ENCODE measurements at regions not wholly inside any gene's neighbourhood (a gene's known extent, or its start where the extent isn't known, plus 50 kb on each side); places are given as distances from the start of the nearest gene placed in this dataset.
A peak's percentile ranks its signal among the peaks of the same experiment; 100 is the strongest.

DNA sequence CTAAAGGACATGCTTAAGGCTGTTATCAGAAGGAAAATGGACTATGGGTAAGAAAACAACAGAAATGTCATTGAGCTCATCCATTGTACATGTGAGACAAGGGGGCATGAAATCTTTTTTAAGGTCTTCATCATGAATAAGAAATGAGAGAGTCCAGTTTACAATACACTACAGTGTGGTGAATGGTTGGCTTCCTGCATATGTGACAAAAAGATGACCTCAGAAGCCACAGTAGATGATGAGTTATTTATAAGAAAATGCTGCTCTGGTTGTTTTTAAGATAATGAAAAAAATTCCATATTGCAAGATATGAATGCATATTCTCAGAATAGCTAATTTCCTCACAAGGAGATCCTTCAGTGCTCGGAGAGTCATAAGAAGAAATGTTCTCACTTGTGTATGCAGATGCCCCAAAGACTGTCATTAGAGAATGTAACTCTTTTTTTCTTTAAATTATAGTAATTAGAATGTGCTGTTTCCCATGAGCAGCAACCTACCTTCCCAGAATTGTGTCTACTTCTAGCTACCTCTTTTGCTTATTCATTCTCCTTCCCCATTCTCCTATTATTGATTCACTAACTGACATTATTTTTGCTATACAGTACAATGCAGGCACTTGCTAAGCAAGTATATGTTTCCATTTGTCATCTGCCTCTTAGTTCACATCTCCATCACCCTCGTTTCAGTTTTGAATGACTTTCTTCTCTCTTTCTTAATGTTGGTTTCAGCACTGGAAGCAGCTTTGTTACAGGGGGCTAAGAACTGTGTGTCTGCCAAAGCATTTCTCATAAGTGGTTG is 152.0 kb upstream of the PEX5L start:
- DNase-seq (ENCODE audit: low read depth): no peak

DNA sequence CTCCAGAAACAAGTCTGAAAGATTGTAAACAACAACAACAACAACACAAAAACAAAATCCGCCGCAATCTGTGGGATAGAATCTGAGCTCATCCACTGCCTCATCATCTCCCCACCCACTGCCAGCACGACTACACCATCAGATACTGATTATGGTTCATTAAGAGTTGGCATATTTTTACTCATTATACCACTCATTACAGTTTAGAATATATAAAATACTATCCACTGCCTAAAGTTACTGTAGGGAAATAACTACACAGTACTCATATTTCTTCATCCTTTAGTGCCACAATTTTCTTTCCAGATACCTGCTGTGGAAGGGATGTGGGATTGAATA is 152.5 kb upstream of the PEX5L start:
- DNase-seq (ENCODE audit: low read depth): no peak

DNA sequence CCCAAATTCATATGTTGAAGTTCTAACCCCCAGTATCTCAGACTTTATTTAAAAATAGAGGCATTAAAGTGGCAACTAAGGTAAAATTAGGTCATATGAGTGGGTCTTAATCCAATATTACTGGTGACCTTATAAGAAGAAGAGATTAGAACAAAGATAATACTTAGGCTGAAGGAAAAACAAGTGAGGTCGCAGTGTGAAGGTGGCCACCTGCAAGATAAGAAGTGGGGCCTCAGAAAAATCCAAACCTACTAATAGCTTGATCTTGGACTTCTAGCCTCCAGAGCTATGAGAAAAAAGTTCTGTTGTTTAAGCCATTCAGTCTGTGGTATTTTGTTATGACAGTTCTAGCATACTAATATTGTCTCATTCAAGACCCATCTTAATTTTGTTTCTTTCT is 159.9 kb upstream of the PEX5L start:
- DNase-seq (ENCODE audit: low read depth): no peak

DNA sequence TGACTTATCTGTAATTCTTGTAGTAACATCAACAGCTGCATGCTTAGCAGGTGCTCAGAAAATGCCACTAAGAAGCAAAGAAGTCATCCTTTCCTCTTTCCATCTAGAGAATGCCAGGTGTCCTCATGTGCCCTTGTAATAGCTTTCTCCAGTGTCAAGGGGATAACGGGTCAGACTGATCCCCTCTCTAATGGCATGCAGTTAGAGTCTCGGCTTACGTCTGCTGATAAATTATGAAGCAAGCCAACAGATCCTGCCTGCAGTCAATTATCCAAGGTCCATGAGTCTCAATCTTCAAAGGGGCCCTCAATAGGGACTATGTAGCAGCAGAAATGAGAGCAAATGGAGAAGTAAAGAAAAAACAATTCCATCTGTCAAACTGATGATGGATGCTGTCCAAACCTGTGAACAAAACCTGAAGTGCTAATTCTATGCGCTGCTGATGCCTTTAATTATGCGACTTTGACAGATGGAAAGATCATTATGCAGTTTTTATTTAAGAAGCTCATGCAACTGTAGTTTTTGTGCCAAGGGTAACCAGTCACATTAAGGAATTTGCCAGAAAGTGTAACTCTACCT is 162.8 kb upstream of the PEX5L start:
- no peak for DNase-seq (ENCODE audit: low read depth)

DNA sequence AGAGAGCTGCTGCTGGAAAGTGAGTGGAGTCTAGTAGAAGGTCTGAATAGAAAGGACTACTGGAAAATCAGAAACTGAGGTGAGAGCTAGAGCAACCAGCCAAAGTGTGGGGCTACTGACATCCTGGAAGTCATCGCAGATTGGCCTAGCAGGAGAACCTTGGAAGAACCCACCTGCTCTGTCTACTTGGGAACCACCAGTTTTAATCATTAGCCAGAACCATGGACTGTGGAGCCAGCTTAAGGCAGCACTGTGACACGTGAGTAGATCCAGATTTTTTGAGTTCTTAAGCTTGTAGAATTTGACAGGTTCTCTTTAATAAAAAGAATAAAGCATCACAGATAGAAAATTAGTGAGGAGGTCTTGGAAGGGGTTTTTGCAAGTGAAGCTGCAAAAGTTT is 179.1 kb upstream of the PEX5L start:
- no peak for DNase-seq (ENCODE audit: low read depth)

DNA sequence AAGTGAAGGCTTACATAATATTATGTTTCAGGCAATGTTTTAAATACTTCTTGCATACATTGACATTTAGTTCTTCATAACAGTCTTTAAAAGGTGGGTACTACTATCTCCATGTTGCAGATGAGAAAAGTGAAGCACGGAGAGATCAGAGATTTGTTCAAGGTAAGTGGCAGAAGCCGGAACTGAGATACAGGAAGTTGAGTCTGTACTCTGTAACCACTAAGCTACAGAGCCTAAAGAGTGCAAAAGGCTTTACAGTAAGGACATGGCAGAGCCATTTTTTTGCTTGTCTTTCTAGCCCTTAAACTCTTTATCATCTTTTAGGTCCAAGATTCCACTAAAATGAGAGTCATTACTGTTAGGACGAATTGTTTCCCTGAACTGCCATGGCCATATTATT is 186.5 kb upstream of the PEX5L start:
- no peak for DNase-seq (ENCODE audit: low read depth)

DNA sequence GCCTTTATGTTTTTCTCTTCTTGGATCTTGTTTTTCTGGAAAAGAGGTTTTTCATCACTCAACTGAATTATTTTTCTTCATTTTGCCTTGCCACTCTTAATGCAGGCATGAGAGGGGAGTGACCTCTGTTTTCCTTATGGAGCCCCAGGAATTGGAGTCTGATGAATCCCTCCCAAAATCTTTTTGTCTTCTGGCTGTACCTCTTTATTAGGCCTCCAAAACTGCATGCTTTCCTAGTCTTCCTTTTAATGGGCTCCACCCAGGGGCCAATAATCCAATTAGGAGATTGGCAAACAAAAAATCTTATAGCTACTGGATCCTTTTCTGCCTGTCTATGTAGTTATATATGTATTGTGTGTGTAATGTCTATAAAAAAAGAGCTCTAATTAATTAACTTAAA is 192.4 kb upstream of the PEX5L start:
- DNase-seq (ENCODE audit: low read depth): no peak

DNA sequence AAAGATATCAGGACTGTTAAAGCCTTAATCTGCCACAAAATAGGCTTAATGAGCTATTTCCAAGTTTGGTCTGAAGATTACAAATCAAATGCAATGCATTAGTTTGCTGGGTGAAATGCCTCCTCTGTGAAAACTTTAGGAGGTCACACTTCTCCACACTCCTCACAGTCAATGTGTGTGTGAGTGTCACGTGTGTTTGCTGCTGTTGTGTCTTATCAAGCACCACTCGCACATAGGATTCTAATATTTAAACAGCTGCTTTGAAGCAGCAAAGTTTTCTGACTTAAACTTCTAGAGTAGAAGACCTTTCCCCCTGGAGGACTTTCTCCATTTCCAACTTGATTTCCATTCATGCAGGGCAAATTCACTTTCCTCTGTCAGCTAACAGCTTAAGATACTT is 203.2 kb upstream of the PEX5L start:
- no peak for DNase-seq (ENCODE audit: low read depth)

DNA sequence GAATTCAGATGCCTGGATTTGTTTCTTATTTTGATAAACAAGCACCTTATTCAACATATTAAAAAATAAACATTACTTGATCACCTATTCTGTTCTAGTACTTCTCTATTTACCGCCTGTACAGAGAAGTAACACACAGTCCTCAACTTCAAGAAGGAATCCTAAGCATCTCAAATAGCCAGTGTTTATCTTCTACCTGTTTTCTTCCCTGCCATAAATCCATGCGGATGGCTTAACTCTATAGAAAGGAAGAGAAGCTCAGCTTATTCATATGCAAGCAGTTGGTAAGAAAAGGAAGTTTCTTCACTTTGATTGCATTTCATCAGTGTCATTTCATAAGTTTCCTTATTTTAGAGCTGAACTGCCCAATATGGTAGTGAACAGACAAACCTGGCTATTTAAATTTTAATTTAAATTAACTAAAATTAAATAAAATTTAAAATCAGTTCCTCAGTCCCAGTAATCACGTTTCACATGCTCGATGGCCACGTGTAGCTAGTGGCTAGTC is 210.0 kb upstream of the PEX5L start:
- no peak for DNase-seq (ENCODE audit: low read depth)

DNA sequence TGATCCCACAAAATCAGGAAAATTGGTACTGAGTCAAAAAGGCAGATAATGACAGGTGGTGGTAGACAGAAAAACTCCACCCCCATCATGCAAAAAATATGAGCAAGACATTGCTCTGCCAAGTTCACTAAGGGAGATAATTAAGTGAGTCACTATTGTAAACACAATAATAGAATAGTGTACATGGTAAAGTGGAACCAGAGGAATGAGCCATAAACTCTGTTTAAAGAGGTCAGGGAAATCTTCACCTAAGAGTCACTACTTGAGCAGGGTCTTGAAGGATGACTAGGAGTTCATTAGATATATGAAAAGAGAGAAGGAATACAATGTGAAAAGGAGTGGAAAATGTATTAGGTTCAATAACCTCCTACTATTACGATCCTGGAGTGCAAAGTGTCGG is 213.4 kb upstream of the PEX5L start:
- peak; percentile 3 for DNase-seq (ENCODE audit: low read depth)

DNA sequence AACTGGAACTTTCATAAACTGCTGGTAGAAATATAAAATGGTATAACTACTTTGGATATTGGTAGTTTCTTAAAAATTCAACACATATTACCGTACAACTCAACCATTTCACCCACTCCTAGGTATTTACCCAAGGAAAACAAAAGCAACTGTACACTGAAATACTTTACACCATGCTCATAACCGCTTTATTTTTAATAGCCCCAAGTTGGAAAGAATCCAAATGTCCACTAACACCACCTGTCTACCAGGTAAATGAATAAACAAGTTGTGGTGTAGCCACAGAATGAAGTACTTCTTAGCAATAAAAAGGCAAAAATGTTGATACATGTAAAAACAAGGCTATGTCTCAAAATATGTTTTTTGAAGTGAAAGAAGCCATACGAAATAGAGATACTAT is 215.9 kb upstream of the PEX5L start:
- no peak for DNase-seq (ENCODE audit: low read depth)

DNA sequence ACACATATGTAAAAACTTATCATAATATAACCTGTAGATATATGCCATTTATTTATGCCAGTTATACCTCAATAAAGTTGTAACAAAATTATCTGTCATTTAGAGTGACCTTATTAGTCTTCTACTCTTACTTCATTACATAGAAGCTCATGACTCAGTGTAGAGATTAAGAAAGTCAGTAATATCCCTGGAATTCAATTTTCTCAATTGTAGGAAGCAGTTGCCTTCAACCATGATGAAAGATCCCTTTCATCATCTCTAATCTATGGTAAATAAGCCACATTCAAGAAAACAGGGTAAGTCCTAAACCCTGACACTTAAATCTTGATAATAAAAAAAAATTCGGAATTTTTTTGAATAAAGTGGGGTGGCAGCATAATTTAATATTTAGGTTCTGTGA is 216.5 kb upstream of the PEX5L start:
- DNase-seq (ENCODE audit: low read depth): no peak

DNA sequence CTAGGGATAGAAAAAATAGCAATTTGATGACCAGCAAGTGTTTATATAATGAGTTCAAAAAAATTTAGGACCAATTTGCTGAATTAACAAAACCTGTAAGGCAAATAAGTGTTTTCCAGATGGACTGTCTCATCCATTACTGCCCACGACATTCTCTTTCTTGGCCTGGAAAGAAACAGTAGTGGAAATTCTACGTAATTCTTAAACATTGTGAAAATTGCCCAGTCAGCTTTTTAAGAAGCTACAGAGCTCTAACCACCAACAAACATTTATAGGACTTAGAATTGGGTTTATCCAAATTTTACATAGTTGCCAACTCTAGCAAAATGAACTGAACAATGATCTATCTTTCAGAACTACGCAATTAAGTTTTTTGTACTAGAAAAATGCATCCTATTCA is 227.7 kb upstream of the PEX5L start:
- no peak for DNase-seq (ENCODE audit: low read depth)

DNA sequence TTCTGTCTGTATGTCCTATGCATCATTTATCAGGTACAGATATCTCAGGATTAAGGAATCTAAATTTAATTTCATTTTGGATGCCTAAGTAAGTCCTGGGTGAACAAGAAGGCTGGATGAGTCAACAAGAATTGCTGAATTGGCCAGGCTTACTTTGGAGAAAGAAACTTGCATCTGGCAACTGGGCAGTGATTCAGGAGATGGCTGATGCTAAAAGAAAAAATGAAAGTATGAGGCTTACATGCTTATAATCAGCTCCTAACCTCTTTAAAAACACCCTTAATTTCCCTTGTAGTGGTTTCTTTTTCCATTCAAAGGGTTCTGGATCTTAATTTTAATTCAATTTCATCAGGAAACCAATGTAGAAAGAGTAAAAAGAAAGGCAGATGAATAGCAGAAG is 228.8 kb upstream of the PEX5L start:
- DNase-seq (ENCODE audit: low read depth): peak; percentile 53

DNA sequence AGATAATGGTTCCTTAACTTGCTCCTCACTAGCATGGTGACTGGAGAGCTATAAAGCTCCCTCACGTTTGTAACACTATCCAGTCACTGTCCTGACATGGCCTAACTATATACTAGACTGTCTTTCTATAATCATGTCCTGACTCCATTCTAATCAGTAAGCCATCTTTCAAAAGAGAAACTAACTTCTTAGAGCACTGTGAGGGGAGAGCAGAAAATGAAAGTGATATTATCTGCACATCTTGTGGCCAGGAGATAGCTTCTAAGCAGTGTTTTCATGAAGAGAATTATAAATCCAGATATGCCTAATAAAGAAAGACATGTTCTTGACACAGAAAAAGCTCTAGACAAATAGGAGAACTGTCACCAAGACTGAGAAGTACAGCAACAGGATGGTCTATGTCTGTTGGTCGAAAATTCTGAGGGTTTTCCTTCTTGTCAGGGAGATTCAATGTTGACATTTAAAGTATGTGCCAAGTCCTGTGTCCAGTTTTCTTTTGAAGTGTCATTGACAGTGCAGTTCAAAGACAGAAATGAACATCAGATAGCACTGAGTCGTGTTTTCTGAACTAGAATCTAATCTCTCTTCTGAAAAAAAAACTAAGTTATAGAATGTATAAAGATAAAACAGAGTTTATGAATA is 230.6 kb upstream of the PEX5L start:
- DNase-seq (ENCODE audit: low read depth): no peak

DNA sequence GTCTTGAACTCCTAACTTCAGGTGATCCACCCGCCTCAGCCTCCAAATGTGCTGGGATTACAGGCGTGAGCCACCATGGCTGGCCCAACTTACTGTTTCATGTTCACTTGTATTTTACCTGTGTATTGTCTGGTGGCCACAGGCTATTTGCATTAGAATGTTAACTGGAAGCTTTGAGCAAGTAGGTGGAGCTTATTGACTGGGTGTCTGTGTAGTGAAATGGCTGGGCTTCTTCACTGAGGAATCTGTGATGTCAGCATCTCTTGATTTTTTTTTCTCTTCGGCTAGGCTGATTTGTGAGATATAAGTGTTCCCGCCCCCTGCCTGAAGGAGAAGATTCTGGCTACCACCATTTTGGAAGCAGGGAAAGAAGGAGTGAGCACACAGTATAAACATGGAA is 237.8 kb upstream of the PEX5L start:
- DNase-seq (ENCODE audit: low read depth): no peak

DNA sequence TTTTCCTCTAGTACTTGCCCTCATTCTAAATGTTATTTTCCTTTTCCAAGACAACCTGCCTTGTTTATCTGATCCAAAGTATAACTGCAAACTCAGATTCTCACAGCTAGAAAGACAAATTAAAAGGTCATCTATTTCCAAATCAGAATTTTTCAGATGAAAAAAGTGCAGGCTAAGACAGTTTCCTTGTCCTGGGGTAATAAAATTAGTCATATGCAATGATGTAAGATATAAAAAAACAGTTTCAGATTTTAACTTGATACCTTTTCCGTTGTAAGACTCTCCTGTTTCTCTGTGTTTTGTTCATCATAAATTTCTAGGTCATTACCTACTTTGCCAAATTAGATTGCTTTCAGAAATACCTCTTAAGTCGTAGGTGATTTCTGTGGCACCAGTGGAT is 238.4 kb upstream of the PEX5L start:
- no peak for DNase-seq (ENCODE audit: low read depth)

DNA sequence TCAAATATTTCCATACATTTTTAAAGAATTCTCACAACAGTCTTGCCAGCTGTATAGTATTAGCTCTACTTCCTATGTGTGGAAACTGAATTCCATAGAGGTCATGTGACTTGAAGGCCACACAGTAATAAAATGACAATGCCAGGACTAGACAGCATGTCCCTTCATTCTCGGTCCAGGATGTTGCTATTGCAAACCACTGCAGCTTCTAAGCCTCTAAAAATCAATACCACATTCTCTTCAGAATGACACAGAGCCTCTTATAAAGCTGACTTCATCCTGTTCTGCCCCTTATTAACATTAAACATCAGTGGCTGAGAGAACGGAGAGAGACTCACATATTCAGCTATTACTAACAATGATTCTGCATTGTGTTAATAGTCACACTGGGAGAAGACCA is 240.3 kb upstream of the PEX5L start:
- no peak for DNase-seq (ENCODE audit: low read depth)

DNA sequence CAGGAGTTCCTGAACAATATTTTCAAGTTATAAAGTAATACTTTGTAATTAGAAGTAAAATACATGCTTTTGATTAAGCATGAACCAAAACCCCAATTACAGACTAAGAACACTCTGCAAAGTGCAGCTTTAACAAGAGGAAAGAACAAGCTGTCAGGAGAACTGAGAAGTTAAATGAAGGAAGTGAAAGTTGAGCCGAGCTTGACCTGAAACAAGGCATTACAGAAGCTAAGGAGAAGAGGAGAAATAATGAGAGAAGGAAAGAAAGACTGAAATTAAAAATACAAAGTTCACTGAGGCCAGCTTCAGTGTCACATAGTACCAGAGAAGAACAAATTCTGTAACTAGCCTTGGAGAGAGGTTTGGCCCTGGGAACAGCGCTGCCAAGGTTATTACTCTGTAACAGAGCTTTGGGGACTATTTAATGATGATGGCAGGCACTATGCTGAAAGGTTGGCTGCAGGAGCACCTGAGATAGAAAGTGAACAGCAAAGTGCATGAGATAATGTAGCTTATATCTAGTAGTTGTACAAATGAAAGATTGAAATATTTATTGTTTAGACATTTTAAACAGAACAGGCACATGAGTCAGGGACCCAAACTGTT is 241.9 kb upstream of the PEX5L start:
- no peak for DNase-seq (ENCODE audit: low read depth)

DNA sequence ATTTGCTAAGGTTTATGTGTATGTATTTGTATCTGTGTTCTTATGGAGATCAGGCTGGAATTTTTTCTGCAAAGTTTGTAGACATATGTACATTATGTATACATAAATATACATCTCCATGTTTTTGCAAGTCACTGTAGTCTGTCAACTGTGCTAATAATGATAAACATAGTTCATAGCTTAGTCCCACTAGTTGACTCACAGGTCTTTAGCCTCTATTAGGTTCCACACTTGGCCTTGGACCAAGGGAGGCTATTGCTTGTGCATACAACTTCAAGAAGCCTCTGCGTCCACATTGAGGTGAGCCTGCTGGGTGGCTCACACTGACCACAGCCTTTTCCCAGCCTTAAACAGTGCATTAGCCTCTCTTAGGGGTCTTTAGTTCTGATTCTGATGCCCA is 243.8 kb upstream of the PEX5L start:
- no peak for DNase-seq (ENCODE audit: low read depth)

DNA sequence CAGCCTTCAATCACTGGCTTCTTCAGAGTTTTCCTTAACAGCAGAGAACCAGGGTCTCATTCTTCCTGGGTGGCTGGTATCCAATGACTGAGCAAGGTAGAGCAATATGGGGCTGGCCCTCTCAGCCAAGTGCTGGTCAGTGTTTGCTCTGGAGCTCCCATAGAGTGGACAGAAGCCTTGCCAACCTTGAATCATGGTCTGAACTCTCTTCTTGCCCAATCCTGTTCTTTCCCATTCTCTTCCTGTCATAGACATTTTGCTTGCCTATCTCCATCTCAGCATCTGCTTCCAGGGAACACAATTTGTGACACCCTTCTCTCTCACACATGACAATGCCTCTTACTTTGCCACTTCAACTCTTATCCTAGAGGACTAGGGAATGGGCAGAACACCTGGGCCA is 245.6 kb upstream of the PEX5L start:
- no peak for DNase-seq (ENCODE audit: low read depth)

DNA sequence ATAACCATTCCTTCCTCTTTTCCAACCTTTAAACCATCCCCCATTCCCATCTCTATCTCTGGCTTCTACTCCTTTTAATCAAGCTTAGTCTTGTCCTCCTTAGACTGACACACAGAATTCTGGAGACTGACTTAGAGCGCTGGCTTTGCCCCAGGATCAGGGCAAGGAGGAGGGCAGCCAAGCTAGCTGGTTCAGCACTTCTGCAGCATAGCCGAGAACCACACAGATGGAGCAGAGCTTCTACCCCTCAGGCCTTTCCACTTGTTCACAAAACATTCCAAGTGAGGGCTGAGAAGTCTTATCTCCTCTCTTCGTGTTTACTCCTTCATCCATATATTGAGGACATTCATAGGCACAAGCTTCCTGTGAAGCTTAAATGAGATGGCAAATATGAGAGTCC is 246.5 kb upstream of the PEX5L start:
- DNase-seq (ENCODE audit: low read depth): no peak
